UCSD-AML1 (cell line): ENCODE measurements at regions not wholly inside any gene's neighbourhood (a gene's known extent, or its start where the extent isn't known, plus 50 kb on each side); places are given as distances from the start of the nearest gene placed in this dataset.

Source experiments
- DNase-seq: peaks from one replicate; lab custom pipeline; 2025; ENCODE audit not compliant: unreplicated experiment; lab: John Stamatoyannopoulos, UW

- DNase-seq = no peak
Measured at GRCh38 chr5:168187614-168188013, 103.8 kb upstream of the WWC1 start.

GRCh38 chr5:168188182-168188581 is 103.3 kb upstream of the WWC1 start:
- no peak for DNase-seq

GRCh38 chr5:168192120-168192519 is 99.3 kb upstream of the WWC1 start:
- no peak for DNase-seq

GRCh38 chr5:168193493-168194250 is 97.8 kb upstream of the WWC1 start:
- no peak for DNase-seq

GRCh38 chr5:168195110-168195509 is 96.3 kb upstream of the WWC1 start:
- no peak for DNase-seq

- no peak for DNase-seq
Measured at GRCh38 chr5:168198359-168198758, 93.1 kb upstream of the WWC1 start.

- DNase-seq = no peak
Measured at GRCh38 chr5:168202996-168203395, 88.4 kb upstream of the WWC1 start.

- no peak for DNase-seq
Measured at GRCh38 chr5:168204165-168204564, 87.3 kb upstream of the WWC1 start.

- no peak for DNase-seq
Measured at GRCh38 chr5:168207450-168208029, 83.9 kb upstream of the WWC1 start.

GRCh38 chr5:168209244-168209995 is 82.0 kb upstream of the WWC1 start:
- no peak for DNase-seq

GRCh38 chr5:168209997-168210396 is 81.4 kb upstream of the WWC1 start:
- no peak for DNase-seq

- DNase-seq = no peak
Measured at GRCh38 chr5:168211245-168211644, 80.2 kb upstream of the WWC1 start.

GRCh38 chr5:168211936-168212335 is 79.5 kb upstream of the WWC1 start:
- DNase-seq = no peak

GRCh38 chr5:168214071-168214470 is 77.4 kb upstream of the WWC1 start:
- DNase-seq = no peak

GRCh38 chr5:168214886-168215285 is 76.6 kb upstream of the WWC1 start:
- no peak for DNase-seq

GRCh38 chr5:168215646-168216045 is 75.8 kb upstream of the WWC1 start:
- DNase-seq = peak; percentile 11

- DNase-seq = no peak
Measured at GRCh38 chr5:168216989-168217388, 74.5 kb upstream of the WWC1 start.

- no peak for DNase-seq
Measured at GRCh38 chr5:168217497-168217896, 73.9 kb upstream of the WWC1 start.

GRCh38 chr5:168218746-168219145 is 72.7 kb upstream of the WWC1 start:
- no peak for DNase-seq

- DNase-seq = no peak
Measured at GRCh38 chr5:168219515-168220410, 71.7 kb upstream of the WWC1 start.

- no peak for DNase-seq
Measured at GRCh38 chr5:168224085-168224484, 67.4 kb upstream of the WWC1 start.
